ENCODE measurements at regions not wholly inside any gene's neighbourhood (a gene's known extent, or its start where the extent isn't known, plus 50 kb on each side); places are given as distances from the start of the nearest gene placed in this dataset.

GRCh38 chr10:111221682-111222480, 145.1 kb downstream of the ADRA2A start:
- H3K27me3 ChIP-seq (ENCODE audit: control insufficient read depth, insufficient read depth, low read length): peaks cover 5% of the 10 kb centered on the region
- no peaks in the 10 kb centered on the region for H3K9me3 ChIP-seq (ENCODE audit: control insufficient read depth, low read depth, low read length)
- H3K4me3 ChIP-seq (ENCODE audit: low read length): no peak overlapping the region
- WGBS (ENCODE audit: insufficient coverage, low lambda C conversion rate): 100% methylated on average over 3 of the region's 10 CpGs
- H3K27ac ChIP-seq (ENCODE audit: low read length): no peak overlapping the region
- H3K36me3 ChIP-seq (ENCODE audit: control insufficient read depth, insufficient read depth, low read length): no peaks in the 10 kb centered on the region
- DNase-seq: no peak
- H3K4me1 ChIP-seq (ENCODE audit: control insufficient read depth, insufficient read depth, low read length): no peaks in the 10 kb centered on the region

DNA sequence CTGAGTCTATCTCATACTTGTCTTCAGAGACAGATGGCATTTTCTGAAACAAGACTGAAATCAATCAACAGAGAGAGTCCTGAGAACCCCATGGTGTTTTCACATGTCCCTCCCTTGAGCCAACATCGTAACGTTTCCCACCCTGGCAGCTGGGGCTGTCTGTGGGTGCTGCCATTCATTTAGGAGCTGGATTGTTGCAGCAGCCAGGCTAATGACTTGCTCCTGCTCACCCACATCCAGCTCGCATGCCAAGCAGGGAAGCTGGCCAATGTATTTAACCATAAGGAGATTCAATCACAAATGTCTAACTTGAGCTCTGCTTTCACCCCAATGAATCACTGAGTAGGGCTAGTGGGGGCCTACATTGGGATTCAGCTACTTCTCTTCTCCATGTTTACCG, 146.1 kb downstream of the ADRA2A start:
- H3K9me3 ChIP-seq (ENCODE audit: control insufficient read depth, low read depth, low read length): no peaks in the 10 kb centered on the region
- no peaks in the 10 kb centered on the region for H3K36me3 ChIP-seq (ENCODE audit: control insufficient read depth, insufficient read depth, low read length)
- H3K4me3 ChIP-seq (ENCODE audit: low read length): no peak overlapping the region
- DNase-seq: no peak
- no CpG with 5 or more reads among the region's 4 CpGs for WGBS (ENCODE audit: insufficient coverage, low lambda C conversion rate)
- H3K4me1 ChIP-seq (ENCODE audit: control insufficient read depth, insufficient read depth, low read length): no peaks in the 10 kb centered on the region
- H3K27me3 ChIP-seq (ENCODE audit: control insufficient read depth, insufficient read depth, low read length): peaks cover 5% of the 10 kb centered on the region
- no peak overlapping the region for H3K27ac ChIP-seq (ENCODE audit: low read length)

GRCh38 chr10:111231779-111232178, 154.9 kb downstream of the ADRA2A start:
- H3K9me3 ChIP-seq (ENCODE audit: control insufficient read depth, low read depth, low read length): no peaks in the 10 kb centered on the region
- H3K4me1 ChIP-seq (ENCODE audit: control insufficient read depth, insufficient read depth, low read length): no peaks in the 10 kb centered on the region
- no peak overlapping the region for H3K4me3 ChIP-seq (ENCODE audit: low read length)
- no peaks in the 10 kb centered on the region for H3K36me3 ChIP-seq (ENCODE audit: control insufficient read depth, insufficient read depth, low read length)
- no peaks in the 10 kb centered on the region for H3K27me3 ChIP-seq (ENCODE audit: control insufficient read depth, insufficient read depth, low read length)
- H3K27ac ChIP-seq (ENCODE audit: low read length): no peak overlapping the region
- WGBS (ENCODE audit: insufficient coverage, low lambda C conversion rate): no CpG with 5 or more reads among the region's 5 CpGs
- no peak for DNase-seq

GRCh38 chr10:111233439-111233838, 156.6 kb downstream of the ADRA2A start:
- no peak overlapping the region for H3K4me3 ChIP-seq (ENCODE audit: low read length)
- H3K9me3 ChIP-seq (ENCODE audit: control insufficient read depth, low read depth, low read length): no peaks in the 10 kb centered on the region
- no peak for DNase-seq
- no peaks in the 10 kb centered on the region for H3K27me3 ChIP-seq (ENCODE audit: control insufficient read depth, insufficient read depth, low read length)
- H3K27ac ChIP-seq (ENCODE audit: low read length): no peak overlapping the region
- no peaks in the 10 kb centered on the region for H3K4me1 ChIP-seq (ENCODE audit: control insufficient read depth, insufficient read depth, low read length)
- no CpG with 5 or more reads among the region's 1 CpG for WGBS (ENCODE audit: insufficient coverage, low lambda C conversion rate)
- H3K36me3 ChIP-seq (ENCODE audit: control insufficient read depth, insufficient read depth, low read length): no peaks in the 10 kb centered on the region

DNA sequence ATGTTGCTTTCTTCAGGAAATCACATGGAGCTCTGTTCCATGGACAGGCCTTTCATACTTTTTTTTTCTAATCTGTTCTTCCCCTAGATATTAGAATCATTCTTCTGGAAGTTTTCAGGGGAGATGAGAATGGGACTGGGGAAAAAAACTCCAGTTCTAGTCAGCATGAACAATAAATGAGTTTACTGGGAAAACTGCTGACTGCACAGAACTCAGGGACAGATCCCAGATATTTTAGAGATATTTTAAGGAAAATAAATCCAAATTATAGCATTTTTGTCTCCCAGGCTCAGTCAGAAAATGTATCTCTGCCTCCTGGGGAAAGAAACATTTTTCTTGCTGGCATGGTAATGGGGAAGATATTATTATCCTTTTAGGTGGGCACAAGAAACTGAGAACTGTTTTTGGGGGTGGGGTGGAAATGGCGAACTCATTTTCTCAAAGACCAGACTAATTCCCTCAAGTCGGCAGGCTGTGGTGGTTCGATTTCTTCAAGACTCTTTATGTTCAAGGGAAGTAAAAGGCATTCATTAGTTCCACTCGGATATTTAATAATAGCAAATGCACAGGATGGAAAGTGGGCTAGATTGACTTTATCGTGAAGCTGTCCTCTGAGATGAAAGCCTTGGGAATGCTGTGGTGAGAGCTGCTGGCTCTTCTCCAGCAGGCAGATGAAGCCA, 157.5 kb downstream of the ADRA2A start:
- Histone ChIP-seq H3K4me1 (ENCODE audit: control insufficient read depth, insufficient read depth, low read length) (no peaks in the 10 kb centered on the region), H3K9me3 (ENCODE audit: control insufficient read depth, low read depth, low read length) (no peaks in the 10 kb centered on the region), H3K36me3 (ENCODE audit: control insufficient read depth, insufficient read depth, low read length) (no peaks in the 10 kb centered on the region), H3K4me3 (ENCODE audit: low read length) (no peak overlapping the region), H3K27ac (ENCODE audit: low read length) (no peak overlapping the region), H3K27me3 (ENCODE audit: control insufficient read depth, insufficient read depth, low read length) (no peaks in the 10 kb centered on the region)
- no CpG with 5 or more reads among the region's 5 CpGs for WGBS (ENCODE audit: insufficient coverage, low lambda C conversion rate)
- DNase-seq: no peak

DNA sequence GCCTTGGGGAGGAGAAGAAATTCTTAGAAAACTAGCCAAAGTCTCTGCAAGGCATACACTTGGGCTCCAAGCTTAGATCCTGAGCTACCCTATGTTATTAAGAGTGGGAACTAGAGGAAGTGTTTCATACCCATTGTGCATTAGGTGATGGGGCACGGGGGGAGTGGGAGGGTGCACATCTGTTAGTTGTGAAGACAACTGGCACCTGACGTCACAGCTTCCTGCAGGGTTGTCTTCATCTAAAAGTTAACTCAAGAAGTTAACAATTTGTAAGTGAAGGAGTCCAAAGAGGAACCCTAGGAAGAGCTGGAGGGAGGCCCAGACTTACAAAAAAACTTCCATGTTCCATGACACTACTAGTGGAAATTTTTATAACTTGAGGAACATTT, 158.1 kb downstream of the ADRA2A start:
- DNase-seq: no peak
- Histone ChIP-seq H3K4me1 (ENCODE audit: control insufficient read depth, insufficient read depth, low read length) (no peaks in the 10 kb centered on the region), H3K27me3 (ENCODE audit: control insufficient read depth, insufficient read depth, low read length) (no peaks in the 10 kb centered on the region), H3K36me3 (ENCODE audit: control insufficient read depth, insufficient read depth, low read length) (no peaks in the 10 kb centered on the region), H3K27ac (ENCODE audit: low read length) (no peak overlapping the region), H3K9me3 (ENCODE audit: control insufficient read depth, low read depth, low read length) (no peaks in the 10 kb centered on the region), H3K4me3 (ENCODE audit: low read length) (no peak overlapping the region)
- WGBS (ENCODE audit: insufficient coverage, low lambda C conversion rate): no CpG with 5 or more reads among the region's 2 CpGs

GRCh38 chr10:111240348-111240747, 163.5 kb downstream of the ADRA2A start:
- no peaks in the 10 kb centered on the region for H3K36me3 ChIP-seq (ENCODE audit: control insufficient read depth, insufficient read depth, low read length)
- DNase-seq: no peak
- no peak overlapping the region for H3K4me3 ChIP-seq (ENCODE audit: low read length)
- no peaks in the 10 kb centered on the region for H3K9me3 ChIP-seq (ENCODE audit: control insufficient read depth, low read depth, low read length)
- no peaks in the 10 kb centered on the region for H3K4me1 ChIP-seq (ENCODE audit: control insufficient read depth, insufficient read depth, low read length)
- H3K27ac ChIP-seq (ENCODE audit: low read length): no peak overlapping the region
- WGBS (ENCODE audit: insufficient coverage, low lambda C conversion rate): no CpG with 5 or more reads among the region's 1 CpG
- H3K27me3 ChIP-seq (ENCODE audit: control insufficient read depth, insufficient read depth, low read length): no peaks in the 10 kb centered on the region

DNA sequence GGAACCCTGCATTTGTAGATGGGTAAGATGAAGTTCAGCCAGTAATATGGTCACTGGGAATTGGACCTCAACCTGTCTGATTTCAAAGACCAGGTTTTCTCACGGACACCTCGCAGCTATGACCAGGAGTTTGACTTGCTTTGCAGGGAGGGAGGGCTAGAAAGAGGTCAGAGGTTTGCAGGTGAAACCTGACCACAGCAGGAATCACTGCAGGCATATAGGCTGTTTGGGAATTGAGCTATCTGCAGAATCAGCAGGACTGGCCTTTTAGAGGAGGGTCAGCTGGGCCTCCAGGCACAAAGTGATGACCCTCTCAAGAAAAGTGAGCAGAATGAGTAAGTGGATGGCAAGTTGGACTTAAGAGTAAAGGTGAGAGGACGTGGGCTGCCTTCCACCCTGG, 166.3 kb downstream of the ADRA2A start:
- no peaks in the 10 kb centered on the region for H3K9me3 ChIP-seq (ENCODE audit: control insufficient read depth, low read depth, low read length)
- no peak for DNase-seq
- 100% methylated on average over 1 of the region's 3 CpGs for WGBS (ENCODE audit: insufficient coverage, low lambda C conversion rate)
- H3K36me3 ChIP-seq (ENCODE audit: control insufficient read depth, insufficient read depth, low read length): no peaks in the 10 kb centered on the region
- H3K4me1 ChIP-seq (ENCODE audit: control insufficient read depth, insufficient read depth, low read length): no peaks in the 10 kb centered on the region
- H3K27me3 ChIP-seq (ENCODE audit: control insufficient read depth, insufficient read depth, low read length): peaks cover 2% of the 10 kb centered on the region
- no peak overlapping the region for H3K4me3 ChIP-seq (ENCODE audit: low read length)
- H3K27ac ChIP-seq (ENCODE audit: low read length): no peak overlapping the region

- no peak for DNase-seq
- H3K4me3 ChIP-seq (ENCODE audit: low read length): no peak overlapping the region
- no peaks in the 10 kb centered on the region for H3K36me3 ChIP-seq (ENCODE audit: control insufficient read depth, insufficient read depth, low read length)
- no peaks in the 10 kb centered on the region for H3K4me1 ChIP-seq (ENCODE audit: control insufficient read depth, insufficient read depth, low read length)
- H3K27ac ChIP-seq (ENCODE audit: low read length): no peak overlapping the region
- no peaks in the 10 kb centered on the region for H3K9me3 ChIP-seq (ENCODE audit: control insufficient read depth, low read depth, low read length)
- H3K27me3 ChIP-seq (ENCODE audit: control insufficient read depth, insufficient read depth, low read length): peaks cover 2% of the 10 kb centered on the region
- 80% methylated on average over 1 of the region's 7 CpGs for WGBS (ENCODE audit: insufficient coverage, low lambda C conversion rate)
These were observed 169.3 kb downstream of the ADRA2A start for GRCh38 chr10:111246136-111246535.

- Histone ChIP-seq H3K4me1 (ENCODE audit: control insufficient read depth, insufficient read depth, low read length) (no peaks in the 10 kb centered on the region), H3K27me3 (ENCODE audit: control insufficient read depth, insufficient read depth, low read length) (peaks cover 2% of the 10 kb centered on the region), H3K27ac (ENCODE audit: low read length) (no peak overlapping the region), H3K9me3 (ENCODE audit: control insufficient read depth, low read depth, low read length) (no peaks in the 10 kb centered on the region), H3K36me3 (ENCODE audit: control insufficient read depth, insufficient read depth, low read length) (no peaks in the 10 kb centered on the region), H3K4me3 (ENCODE audit: low read length) (no peak overlapping the region)
- no peak for DNase-seq
- WGBS (ENCODE audit: insufficient coverage, low lambda C conversion rate): 77% methylated on average over 3 of the region's 6 CpGs
These were observed 170.1 kb downstream of the ADRA2A start for GRCh38 chr10:111246814-111247452.
